NT2/D1 (cell line): ENCODE measurements at regions not wholly inside any gene's neighbourhood (a gene's known extent, or its start where the extent isn't known, plus 50 kb on each side); places are given as distances from the start of the nearest gene placed in this dataset.

Experiments used
- DNase-seq: peaks from one replicate; pipeline ENCODE4 v3.0.0-alpha.2; 2011; ENCODE audit warnings: low read depth, low spot score
- H3K27me3 ChIP-seq: 2 replicates; pipeline ENCODE4 v1.6.0; 2011; ENCODE audit warnings: mild to moderate bottlenecking; ENCODE audit not compliant: insufficient read length, insufficient read depth
- H3K36me3 ChIP-seq: 2 replicates; pipeline ENCODE4 v1.6.1; 2011; ENCODE audit warnings: mild to moderate bottlenecking, low read length, mixed read lengths; ENCODE audit not compliant: insufficient read depth, insufficient read length
- H3K4me1 ChIP-seq: 2 replicates; pipeline ENCODE4 v1.5.1; 2011; ENCODE audit not compliant: insufficient read depth, insufficient read length
- H3K4me3 ChIP-seq: 2 replicates; pipeline ENCODE4 v1.5.1; 2011; ENCODE audit warnings: low read depth; ENCODE audit not compliant: insufficient read length
- H3K9ac ChIP-seq: 2 replicates; pipeline ENCODE4 v1.6.0; 2011; ENCODE audit warnings: low read depth; ENCODE audit not compliant: insufficient read length
- H3K9me3 ChIP-seq: 2 replicates; pipeline ENCODE4 v1.5.1; 2011; ENCODE audit warnings: mild to moderate bottlenecking, low read length; ENCODE audit not compliant: insufficient read depth
- SUZ12 ChIP-seq: IDR thresholded peaks from 2 replicates; pipeline ENCODE4 v1.6.1; 2011; ENCODE audit not compliant: insufficient read length, insufficient read depth; ENCODE audit errors: extremely low read depth
- YY1 ChIP-seq: IDR thresholded peaks from 2 replicates; pipeline ENCODE4 v1.6.1; 2011; ENCODE audit not compliant: insufficient read length, insufficient read depth
- ZNF274 ChIP-seq: IDR thresholded peaks from 2 replicates; pipeline ENCODE4 v1.6.1; 2011; ENCODE audit warnings: mild to moderate bottlenecking, low read depth, low read length

DNA sequence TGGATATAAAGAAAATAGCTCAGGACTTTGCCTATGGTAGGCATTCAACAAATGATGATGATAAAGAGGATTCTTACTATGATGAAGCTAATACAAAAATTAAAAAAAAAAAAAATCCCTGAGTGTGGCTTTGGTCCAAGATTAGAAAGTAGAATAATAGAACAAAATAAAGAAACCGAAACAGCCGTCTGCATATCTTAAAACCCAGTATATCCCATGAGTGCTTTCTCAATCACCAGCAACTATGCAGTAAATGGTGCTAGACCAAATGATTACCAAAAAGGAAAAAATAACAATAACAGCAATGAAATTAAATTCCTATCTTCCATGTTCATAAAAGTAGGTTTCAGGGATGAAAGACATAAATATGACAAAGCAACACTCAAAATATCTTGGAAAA is 59.3 kb upstream of the DCC start:
- H3K4me3 ChIP-seq: no peak overlapping the region
- no peaks in the 10 kb centered on the region for H3K9me3 ChIP-seq
- no peak for DNase-seq
- no peaks in the 10 kb centered on the region for H3K4me1 ChIP-seq
- H3K27me3 ChIP-seq: no peaks in the 10 kb centered on the region
- no peaks in the 10 kb centered on the region for H3K36me3 ChIP-seq
- TF ChIP-seq ZNF274 (no peak), SUZ12 (no peak), YY1 (no peak)
- no peak overlapping the region for H3K9ac ChIP-seq

DNA sequence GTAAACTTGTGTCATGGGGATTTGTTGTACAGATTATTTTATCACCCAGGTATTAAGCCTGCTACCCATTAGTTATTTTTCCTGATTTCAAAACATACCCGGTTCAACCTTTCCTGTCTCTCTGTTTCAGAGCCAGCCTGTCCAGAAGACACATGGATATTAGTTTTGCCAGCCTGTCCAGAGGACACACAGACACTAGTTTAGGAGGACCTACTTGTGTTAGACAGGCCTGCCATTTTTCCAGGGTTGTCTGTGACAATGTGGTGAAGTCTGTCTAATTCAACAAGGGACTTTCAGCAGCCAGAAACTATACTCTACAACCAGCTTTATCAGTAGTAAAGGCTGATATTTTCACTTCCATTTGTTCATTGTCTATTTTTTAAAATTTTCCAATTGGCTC is 56.1 kb upstream of the DCC start:
- no peaks in the 10 kb centered on the region for H3K36me3 ChIP-seq
- DNase-seq: no peak
- H3K9me3 ChIP-seq: no peaks in the 10 kb centered on the region
- no peak overlapping the region for H3K4me3 ChIP-seq
- H3K4me1 ChIP-seq: no peaks in the 10 kb centered on the region
- H3K9ac ChIP-seq: no peak overlapping the region
- TF ChIP-seq YY1 (no peak), ZNF274 (no peak), SUZ12 (no peak)
- H3K27me3 ChIP-seq: no peaks in the 10 kb centered on the region

DNA sequence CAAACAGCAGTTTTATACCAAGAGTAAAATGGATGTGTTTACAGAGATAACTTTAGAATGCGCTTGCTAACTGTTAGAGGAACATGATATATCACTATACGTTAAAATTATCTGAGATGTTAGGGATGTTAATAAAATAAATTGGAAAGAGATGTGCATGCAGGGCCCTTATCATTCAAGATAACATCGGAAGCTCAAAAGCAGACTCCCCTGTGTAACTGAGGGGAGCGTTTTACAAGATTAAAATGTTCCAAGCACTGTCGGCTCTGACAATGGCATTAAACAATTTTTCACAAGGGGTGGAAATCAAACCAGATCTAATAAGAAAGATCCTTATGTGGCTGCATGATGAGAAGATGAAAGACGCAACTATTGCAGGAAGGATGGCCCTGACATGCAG is 53.3 kb upstream of the DCC start:
- no peak for TF ChIP-seq ZNF274
- TF ChIP-seq SUZ12: no peak
- TF ChIP-seq YY1: no peak
- Histone ChIP-seq H3K27me3 (no peaks in the 10 kb centered on the region), H3K36me3 (no peaks in the 10 kb centered on the region), H3K9ac (no peak overlapping the region), H3K9me3 (no peaks in the 10 kb centered on the region), H3K4me1 (no peaks in the 10 kb centered on the region), H3K4me3 (no peak overlapping the region)
- DNase-seq: no peak

DNA sequence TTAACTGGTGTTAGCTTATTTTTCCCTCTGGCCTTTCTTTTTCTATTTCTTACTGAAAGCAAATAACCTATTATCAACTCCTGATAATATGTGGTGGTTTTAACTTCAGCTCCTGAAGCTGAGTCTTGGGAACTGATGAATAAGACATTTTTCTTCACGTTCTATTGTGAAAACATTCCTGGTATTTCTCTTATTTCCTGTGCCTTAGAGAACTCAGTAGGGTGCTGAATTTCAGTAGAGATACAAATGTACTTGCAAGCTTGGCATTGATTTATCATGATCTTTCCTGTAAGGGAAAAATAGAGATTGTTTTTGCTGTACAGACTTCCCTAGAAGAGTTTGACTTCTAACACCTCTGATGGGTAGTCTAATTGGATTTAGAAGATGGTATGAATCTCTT is 52.8 kb upstream of the DCC start:
- no peaks in the 10 kb centered on the region for H3K27me3 ChIP-seq
- TF ChIP-seq ZNF274 (no peak), SUZ12 (no peak), YY1 (no peak)
- no peaks in the 10 kb centered on the region for H3K4me1 ChIP-seq
- H3K4me3 ChIP-seq: no peak overlapping the region
- DNase-seq: no peak
- H3K36me3 ChIP-seq: no peaks in the 10 kb centered on the region
- H3K9me3 ChIP-seq: no peaks in the 10 kb centered on the region
- no peak overlapping the region for H3K9ac ChIP-seq

DNA sequence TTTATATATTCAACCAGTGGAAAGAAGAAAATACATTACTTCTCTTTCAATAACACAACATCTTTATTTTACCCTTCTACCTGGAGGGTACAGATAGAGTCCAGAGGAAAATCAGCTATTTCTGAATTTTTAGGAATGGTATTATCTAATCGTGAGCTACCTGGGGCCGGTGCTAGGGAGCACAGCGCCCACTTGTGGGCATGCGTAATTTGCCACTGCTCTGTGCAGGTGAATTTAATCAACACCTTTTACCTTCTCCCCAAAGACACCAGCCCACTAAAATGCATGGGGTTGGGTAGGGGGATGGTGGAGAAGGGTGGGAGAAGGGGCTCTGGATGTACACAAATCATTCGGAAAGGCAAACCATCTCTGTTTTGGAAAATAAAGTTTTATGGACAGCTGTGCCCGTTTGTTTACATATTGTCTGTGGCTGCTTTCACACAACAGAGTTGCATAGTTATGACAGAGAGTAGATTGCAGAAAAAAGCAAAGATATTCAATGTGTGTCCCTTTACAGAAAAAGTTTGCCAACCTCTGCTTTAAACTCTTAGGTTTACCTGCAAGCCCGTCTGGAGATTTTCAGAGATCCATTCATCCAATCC is 51.5 kb upstream of the DCC start:
- no peaks in the 10 kb centered on the region for H3K27me3 ChIP-seq
- no peak overlapping the region for H3K4me3 ChIP-seq
- H3K36me3 ChIP-seq: no peaks in the 10 kb centered on the region
- no peaks in the 10 kb centered on the region for H3K9me3 ChIP-seq
- peak; percentile 25 for DNase-seq
- no peak overlapping the region for H3K9ac ChIP-seq
- no peaks in the 10 kb centered on the region for H3K4me1 ChIP-seq
- TF ChIP-seq YY1 (no peak), SUZ12 (no peak), ZNF274 (no peak)

DNA sequence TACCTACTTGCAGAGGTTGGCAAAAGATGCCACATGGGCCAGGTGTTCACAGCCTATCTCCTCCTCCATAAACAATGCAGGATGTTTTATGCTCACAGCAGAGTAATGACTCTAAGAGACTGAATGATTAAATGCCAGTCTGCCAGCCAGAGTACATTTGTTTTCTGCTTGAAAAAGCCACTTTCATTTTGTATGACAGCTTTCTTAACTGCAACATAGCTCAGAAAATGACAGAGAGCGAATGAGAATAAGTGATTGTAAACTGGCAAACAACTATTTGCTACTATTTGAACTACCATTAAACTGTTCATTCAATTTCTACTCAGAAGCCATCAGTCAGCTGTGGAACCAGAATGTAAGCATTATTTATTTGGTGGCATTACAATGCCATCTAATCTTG is 50.6 kb upstream of the DCC start:
- no peak for TF ChIP-seq SUZ12
- no peak for TF ChIP-seq YY1
- TF ChIP-seq ZNF274: no peak
- no peaks in the 10 kb centered on the region for H3K36me3 ChIP-seq
- no peaks in the 10 kb centered on the region for H3K9me3 ChIP-seq
- no peaks in the 10 kb centered on the region for H3K4me1 ChIP-seq
- no peak overlapping the region for H3K4me3 ChIP-seq
- no peak for DNase-seq
- H3K27me3 ChIP-seq: no peaks in the 10 kb centered on the region
- no peak overlapping the region for H3K9ac ChIP-seq
